Endothelial cell (in vitro differentiated cells): ENCODE measurements at regions not wholly inside any gene's neighbourhood (a gene's known extent, or its start where the extent isn't known, plus 50 kb on each side); places are given as distances from the start of the nearest gene placed in this dataset.

Experiments
- DNase-seq: peaks from one replicate; pipeline ENCODE4 v3.0.0; 2021; ENCODE audit warnings: low spot score
- H3K27ac Mint-ChIP-seq: one replicate; pipeline ENCODE4 v1.8.0; 2021; ENCODE audit warnings: mixed read lengths, inconsistent platforms; ENCODE audit not compliant: unreplicated experiment
- H3K27me3 Mint-ChIP-seq: one replicate; pipeline ENCODE4 v1.8.0; 2021; ENCODE audit warnings: mild to moderate bottlenecking, moderate library complexity, mixed read lengths, inconsistent platforms; ENCODE audit not compliant: unreplicated experiment
- H3K36me3 Mint-ChIP-seq: one replicate; pipeline ENCODE4 v1.8.0; 2021; ENCODE audit warnings: mild to moderate bottlenecking, low read depth, mixed read lengths, inconsistent platforms; ENCODE audit not compliant: unreplicated experiment
- H3K4me1 Mint-ChIP-seq: one replicate; pipeline ENCODE4 v1.8.0; 2021; ENCODE audit warnings: mild to moderate bottlenecking, mixed read lengths, inconsistent platforms; ENCODE audit not compliant: unreplicated experiment
- H3K4me3 Mint-ChIP-seq: one replicate; pipeline ENCODE4 v1.8.0; 2021; ENCODE audit warnings: mild to moderate bottlenecking, mixed read lengths, inconsistent platforms; ENCODE audit not compliant: unreplicated experiment
- H3K9me3 Mint-ChIP-seq: one replicate; pipeline ENCODE4 v1.8.0; 2021; ENCODE audit warnings: mixed read lengths, inconsistent platforms; ENCODE audit not compliant: unreplicated experiment
- CTCF ChIP-seq: fragments of 200-600 bp; sonication (generic); IDR thresholded peaks from one replicate; pipeline ENCODE4 v1.5.0; 2021; ENCODE audit warnings: antibody characterized with exemption; ENCODE audit not compliant: unreplicated experiment

- no peaks in the 10 kb centered on the region for H3K4me1 Mint-ChIP-seq
- H3K36me3 Mint-ChIP-seq, result peaks cover 4% of the 10 kb centered on the region
- H3K4me3 Mint-ChIP-seq, result no peak overlapping the region
- no peak overlapping the region for H3K27ac Mint-ChIP-seq
- no peak for DNase-seq
- H3K27me3 Mint-ChIP-seq, result no peaks in the 10 kb centered on the region
- TF ChIP-seq CTCF, result no peak
- H3K9me3 Mint-ChIP-seq, result no peaks in the 10 kb centered on the region
These were observed 186.8 kb upstream of the TMEM229A start for GRCh38 chr7:124219681-124220080.

- no peak for DNase-seq
- TF ChIP-seq CTCF, result no peak
- H3K4me3 Mint-ChIP-seq, result no peak overlapping the region
- H3K27ac Mint-ChIP-seq, result no peak overlapping the region
- H3K27me3 Mint-ChIP-seq, result peaks cover 2% of the 10 kb centered on the region
- no peaks in the 10 kb centered on the region for H3K9me3 Mint-ChIP-seq
- H3K4me1 Mint-ChIP-seq, result no peaks in the 10 kb centered on the region
- H3K36me3 Mint-ChIP-seq, result no peaks in the 10 kb centered on the region
These were observed 175.8 kb upstream of the TMEM229A start for GRCh38 chr7:124208642-124209041.

- Mint-ChIP-seq H3K4me3 (no peak overlapping the region), H3K4me1 (no peaks in the 10 kb centered on the region), H3K27ac (no peak overlapping the region), H3K9me3 (no peaks in the 10 kb centered on the region), H3K36me3 (no peaks in the 10 kb centered on the region), H3K27me3 (peaks cover 2% of the 10 kb centered on the region)
- no peak for DNase-seq
- TF ChIP-seq CTCF, result no peak
These were observed 175.3 kb upstream of the TMEM229A start for GRCh38 chr7:124208173-124208572.

- Mint-ChIP-seq H3K36me3 (no peaks in the 10 kb centered on the region), H3K9me3 (no peaks in the 10 kb centered on the region), H3K4me3 (no peak overlapping the region), H3K27ac (no peak overlapping the region), H3K27me3 (peaks cover under 1% of the 10 kb centered on the region), H3K4me1 (no peaks in the 10 kb centered on the region)
- TF ChIP-seq CTCF, result no peak
- DNase-seq, result no peak
These were observed 172.7 kb upstream of the TMEM229A start for GRCh38 chr7:124205526-124205925.

GRCh38 chr7:124202546-124202945 lies 169.7 kb upstream of the TMEM229A start:
- H3K27ac Mint-ChIP-seq, result no peak overlapping the region
- no peak for DNase-seq
- no peak for TF ChIP-seq CTCF
- H3K36me3 Mint-ChIP-seq, result no peaks in the 10 kb centered on the region
- no peaks in the 10 kb centered on the region for H3K9me3 Mint-ChIP-seq
- no peak overlapping the region for H3K4me3 Mint-ChIP-seq
- H3K27me3 Mint-ChIP-seq, result no peaks in the 10 kb centered on the region
- H3K4me1 Mint-ChIP-seq, result no peaks in the 10 kb centered on the region
